HuH-7.5 (cell line): ENCODE measurements at regions not wholly inside any gene's neighbourhood (a gene's known extent, or its start where the extent isn't known, plus 50 kb on each side); places are given as distances from the start of the nearest gene placed in this dataset.

Source experiments
- DNase-seq: peaks from one replicate; pipeline ENCODE4 v3.0.0; 2011; ENCODE audit warnings: low spot score

GRCh38 chr18:78364388-78364960, 615.1 kb upstream of the SALL3 start:
- DNase-seq = no peak

DNA sequence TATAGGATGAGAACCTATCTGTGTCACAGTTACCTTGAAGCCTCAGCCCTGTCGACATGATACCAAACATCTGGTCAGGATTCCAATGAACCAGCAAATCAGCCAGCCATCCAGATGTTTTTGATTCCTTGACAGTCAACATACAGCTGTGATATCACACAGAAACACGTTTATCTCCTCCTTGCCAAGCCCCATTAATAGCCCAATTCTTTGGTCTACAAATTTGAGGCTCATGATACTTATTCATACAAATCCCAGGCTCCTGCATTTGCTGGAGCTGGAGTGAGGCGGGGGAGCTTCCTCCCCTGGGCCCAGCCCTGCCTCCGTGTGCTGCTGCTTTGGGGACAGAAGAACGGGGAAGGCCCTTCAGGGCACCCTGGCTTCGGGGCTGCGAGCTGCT, 611.6 kb upstream of the SALL3 start:
- no peak for DNase-seq

GRCh38 chr18:78368726-78369125, 610.9 kb upstream of the SALL3 start:
- no peak for DNase-seq

GRCh38 chr18:78376046-78376445, 603.6 kb upstream of the SALL3 start:
- DNase-seq = no peak

- DNase-seq = no peak
These were observed 601.2 kb upstream of the SALL3 start for GRCh38 chr18:78378403-78378802.

- DNase-seq = no peak
These were observed 600.6 kb upstream of the SALL3 start for GRCh38 chr18:78378983-78379382.

DNA sequence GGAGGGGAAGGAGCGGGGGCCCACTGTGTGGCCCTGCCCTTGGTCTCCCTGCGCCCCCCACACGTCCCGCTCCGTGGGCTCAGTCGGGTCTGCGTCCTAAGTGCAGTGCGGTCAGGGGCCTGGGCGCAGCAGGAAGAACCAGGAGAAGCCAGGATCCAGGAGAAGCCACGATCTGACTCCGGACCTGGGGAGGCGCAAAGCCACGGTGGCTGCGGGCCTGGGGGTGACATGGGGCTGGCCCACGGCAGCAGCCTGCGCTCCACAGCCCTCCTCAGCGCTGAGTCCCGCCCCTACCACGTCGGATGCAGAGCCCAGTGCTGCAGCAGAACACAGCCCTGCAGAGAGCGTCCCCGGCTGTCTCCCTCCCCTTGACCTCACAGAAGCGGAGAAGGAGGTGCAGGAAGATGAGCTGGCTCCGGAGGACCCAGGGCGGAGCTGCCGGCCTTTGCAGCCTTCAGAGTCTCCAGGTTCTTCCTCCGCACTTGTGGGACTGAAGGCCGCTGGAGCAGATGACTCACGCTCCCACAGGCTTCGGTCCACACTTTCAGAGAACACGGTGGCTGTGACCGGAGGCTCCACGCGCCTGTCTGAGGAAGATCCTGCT, 589.2 kb upstream of the SALL3 start:
- no peak for DNase-seq

DNA sequence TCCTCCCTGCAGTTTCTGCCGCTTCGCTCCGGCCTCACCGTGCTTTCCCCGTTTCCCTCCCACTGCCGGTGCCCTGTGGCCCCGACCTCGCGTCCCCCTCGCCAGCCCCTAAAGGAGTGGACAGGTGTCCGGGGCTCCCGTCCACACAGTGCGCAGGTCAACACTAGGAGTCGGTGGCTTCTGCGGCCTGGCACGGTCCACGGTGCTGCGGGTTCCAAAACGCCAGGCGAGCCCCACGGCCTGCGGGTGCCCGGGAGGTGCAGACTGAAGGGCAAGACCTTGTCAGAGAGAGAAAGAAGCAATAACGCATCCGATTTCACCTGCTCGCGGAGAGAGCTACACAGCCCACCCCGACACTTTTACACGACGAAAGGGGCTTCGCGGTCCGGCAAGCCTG, 588.7 kb upstream of the SALL3 start:
- no peak for DNase-seq

DNA sequence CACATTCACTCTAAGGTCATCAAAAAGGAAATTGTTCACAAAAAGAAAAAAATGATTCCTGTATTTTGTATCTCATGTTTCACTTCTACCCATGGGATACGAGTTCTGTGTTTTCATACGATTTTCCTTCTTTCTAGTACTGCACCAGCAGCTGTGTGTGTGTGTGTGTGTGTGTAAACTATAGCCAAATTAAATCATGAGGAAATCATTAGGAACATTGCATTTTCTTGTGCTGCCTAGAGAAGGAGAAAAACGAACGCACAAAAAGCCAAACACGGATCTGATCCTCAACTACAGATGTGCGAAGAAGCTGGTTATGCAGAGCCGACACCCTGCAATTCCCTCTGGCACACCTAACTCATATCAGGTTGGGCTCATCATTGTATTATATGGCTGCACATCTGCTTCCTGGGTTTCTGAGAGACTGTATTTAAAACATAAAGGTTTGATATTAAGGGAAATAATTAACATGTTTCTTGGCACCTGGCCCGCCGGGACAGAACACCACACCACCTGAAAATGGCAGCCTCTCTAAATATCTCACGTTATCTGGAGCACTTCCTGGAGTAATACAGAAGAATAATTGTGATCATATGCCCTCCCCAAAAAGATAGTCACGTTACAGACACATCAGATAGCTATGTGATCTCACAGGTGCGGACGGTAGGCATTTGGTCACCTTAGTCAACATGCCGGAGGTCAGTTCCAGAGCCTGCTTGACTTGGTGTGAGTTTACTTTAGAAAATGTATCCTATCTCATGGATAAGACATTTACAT, 586.3 kb upstream of the SALL3 start:
- no peak for DNase-seq

GRCh38 chr18:78396077-78396476, 583.5 kb upstream of the SALL3 start:
- no peak for DNase-seq

GRCh38 chr18:78396756-78397155, 582.9 kb upstream of the SALL3 start:
- no peak for DNase-seq

GRCh38 chr18:78399992-78400503, 579.6 kb upstream of the SALL3 start:
- no peak for DNase-seq

DNA sequence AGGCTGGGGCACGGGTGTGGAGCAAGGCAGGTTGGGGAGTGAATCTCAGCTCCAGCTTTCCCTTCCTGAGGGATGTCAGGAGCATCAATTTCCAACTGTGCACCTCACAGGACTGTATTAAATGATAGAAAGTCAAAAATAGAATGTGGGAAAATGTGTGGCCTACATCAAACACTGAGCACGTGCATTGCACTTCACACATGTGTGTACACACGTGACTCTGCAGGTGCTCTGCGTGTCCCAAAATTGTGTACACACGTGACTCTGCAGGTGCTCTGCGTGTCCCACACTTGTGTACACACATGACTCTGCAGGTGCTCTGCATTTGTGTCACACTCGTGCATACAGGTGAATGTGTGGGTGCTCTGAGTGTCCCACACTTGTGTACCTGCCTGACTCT, 577.2 kb upstream of the SALL3 start:
- DNase-seq = no peak

- DNase-seq = no peak
These were observed 576.7 kb upstream of the SALL3 start for GRCh38 chr18:78402966-78403365.

GRCh38 chr18:78403371-78403770, 576.2 kb upstream of the SALL3 start:
- no peak for DNase-seq

DNA sequence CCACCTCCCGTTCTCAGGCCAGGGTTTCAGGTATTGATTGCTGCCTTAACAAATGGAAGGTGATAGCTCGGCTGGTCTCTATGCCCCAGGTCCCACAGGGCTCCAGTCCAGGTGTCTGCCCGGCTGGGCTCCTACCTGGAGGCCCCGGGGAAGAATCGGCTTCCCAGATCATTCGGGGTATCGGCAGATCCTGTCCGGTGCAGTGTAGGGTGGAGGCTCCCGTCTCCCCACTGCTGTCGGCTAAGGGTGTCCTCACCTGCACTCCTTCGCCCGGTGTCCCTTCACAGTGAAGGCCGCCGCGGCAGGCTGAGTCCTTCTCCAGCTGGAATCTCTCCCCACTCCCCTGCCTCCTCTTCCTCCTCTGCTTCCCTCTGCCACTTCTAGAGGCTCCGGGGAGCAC, 573.9 kb upstream of the SALL3 start:
- DNase-seq = no peak

- DNase-seq = no peak
These were observed 572.7 kb upstream of the SALL3 start for GRCh38 chr18:78406743-78407465.

DNA sequence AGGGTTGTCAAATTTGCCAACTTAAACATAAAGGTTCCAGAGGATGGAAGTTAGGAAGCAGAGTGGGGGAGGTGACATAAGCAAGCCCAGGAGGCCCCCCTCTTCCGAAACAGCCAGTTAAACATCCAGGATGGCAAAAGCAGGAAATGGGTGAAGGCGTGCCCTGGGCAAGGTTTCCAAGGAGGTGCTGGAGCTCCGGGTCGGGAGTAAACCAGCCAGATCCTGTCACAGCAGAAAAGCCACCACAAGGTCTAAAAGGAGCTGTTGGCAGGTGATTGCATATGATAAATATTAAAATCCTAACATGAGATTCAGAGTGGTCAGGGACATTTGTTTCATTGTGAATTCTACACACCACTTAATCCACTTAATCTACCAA, 572.2 kb upstream of the SALL3 start:
- DNase-seq = no peak

GRCh38 chr18:78408623-78409022, 571.0 kb upstream of the SALL3 start:
- DNase-seq = no peak

- DNase-seq = no peak
These were observed 569.4 kb upstream of the SALL3 start for GRCh38 chr18:78410094-78410786.

GRCh38 chr18:78411539-78411938, 568.1 kb upstream of the SALL3 start:
- DNase-seq = no peak

- DNase-seq = no peak
These were observed 565.3 kb upstream of the SALL3 start for GRCh38 chr18:78414302-78414701.
